ENCODE measurements at regions not wholly inside any gene's neighbourhood (a gene's known extent, or its start where the extent isn't known, plus 50 kb on each side); places are given as distances from the start of the nearest gene placed in this dataset.

GRCh38 chr17:63347475-63347874 lies 98.6 kb downstream of the CYB561 start:
- H3K27ac ChIP-seq, result no peak overlapping the region
- TF ChIP-seq CTCF (IDR thresholded peaks at IDR 0.05; ENCODE audit: low read depth, low read length), result no peak
- no peaks in the 10 kb centered on the region for H3K4me1 ChIP-seq (ENCODE audit: low read depth)
- peaks cover 25% of the 10 kb centered on the region for H3K36me3 ChIP-seq
- no peaks in the 10 kb centered on the region for H3K9me3 ChIP-seq (ENCODE audit: low read depth)
- no peaks in the 10 kb centered on the region for H3K27me3 ChIP-seq
- no peak for DNase-seq (ENCODE audit: low read depth in 1 of 2, low spot score in 1 of 2)
- no peak overlapping the region for H3K4me3 ChIP-seq

- Histone ChIP-seq H3K27me3 (no peaks in the 10 kb centered on the region), H3K36me3 (peaks cover 26% of the 10 kb centered on the region), H3K27ac (no peak overlapping the region), H3K9me3 (ENCODE audit: low read depth) (no peaks in the 10 kb centered on the region), H3K4me1 (ENCODE audit: low read depth) (no peaks in the 10 kb centered on the region), H3K4me3 (no peak overlapping the region)
- DNase-seq (ENCODE audit: low read depth in 1 of 2, low spot score in 1 of 2), result peak in 1 of 2 donors; percentile 36
- TF ChIP-seq CTCF (IDR thresholded peaks at IDR 0.05; ENCODE audit: low read depth, low read length), result no peak
Measured at GRCh38 chr17:63349478-63350000, 96.6 kb downstream of the CYB561 start.

GRCh38 chr17:63350364-63350763 lies 95.7 kb downstream of the CYB561 start:
- Histone ChIP-seq H3K4me3 (no peak overlapping the region), H3K4me1 (ENCODE audit: low read depth) (no peaks in the 10 kb centered on the region), H3K27me3 (no peaks in the 10 kb centered on the region), H3K9me3 (ENCODE audit: low read depth) (no peaks in the 10 kb centered on the region), H3K36me3 (peaks cover 33% of the 10 kb centered on the region), H3K27ac (no peak overlapping the region)
- no peak for TF ChIP-seq CTCF (IDR thresholded peaks at IDR 0.05; ENCODE audit: low read depth, low read length)
- DNase-seq (ENCODE audit: low read depth in 1 of 2, low spot score in 1 of 2), result no peak

- Histone ChIP-seq H3K4me1 (ENCODE audit: low read depth) (no peaks in the 10 kb centered on the region), H3K36me3 (peaks cover 41% of the 10 kb centered on the region), H3K9me3 (ENCODE audit: low read depth) (no peaks in the 10 kb centered on the region), H3K4me3 (no peak overlapping the region), H3K27ac (peak overlapping the region; percentile 63), H3K27me3 (no peaks in the 10 kb centered on the region)
- TF ChIP-seq CTCF (IDR thresholded peaks at IDR 0.05; ENCODE audit: low read depth, low read length), result no peak
- peak in 1 of 2 donors; percentile 29 for DNase-seq (ENCODE audit: low read depth in 1 of 2, low spot score in 1 of 2)
Measured at GRCh38 chr17:63354256-63354655, 91.8 kb downstream of the CYB561 start.

- Histone ChIP-seq H3K9me3 (ENCODE audit: low read depth) (no peaks in the 10 kb centered on the region), H3K36me3 (peaks cover 40% of the 10 kb centered on the region), H3K27me3 (no peaks in the 10 kb centered on the region), H3K4me1 (ENCODE audit: low read depth) (no peaks in the 10 kb centered on the region), H3K4me3 (no peak overlapping the region), H3K27ac (no peak overlapping the region)
- no peak for TF ChIP-seq CTCF (IDR thresholded peaks at IDR 0.05; ENCODE audit: low read depth, low read length)
- DNase-seq (ENCODE audit: low read depth in 1 of 2, low spot score in 1 of 2), result peak in 1 of 2 donors; percentile 79
Measured at GRCh38 chr17:63356337-63356757, 89.8 kb downstream of the CYB561 start.
